Endothelial cell (in vitro differentiated cells): ENCODE measurements at regions not wholly inside any gene's neighbourhood (a gene's known extent, or its start where the extent isn't known, plus 50 kb on each side); places are given as distances from the start of the nearest gene placed in this dataset.
A peak's percentile ranks its signal among the peaks of the same experiment; 100 is the strongest.

Experiments
- DNase-seq: peaks from one replicate; pipeline ENCODE4 v3.0.0; 2021; ENCODE audit warnings: low spot score
- H3K27ac Mint-ChIP-seq: one replicate; pipeline ENCODE4 v1.8.0; 2021; ENCODE audit warnings: mixed read lengths, inconsistent platforms; ENCODE audit not compliant: unreplicated experiment
- H3K27me3 Mint-ChIP-seq: one replicate; pipeline ENCODE4 v1.8.0; 2021; ENCODE audit warnings: mild to moderate bottlenecking, moderate library complexity, mixed read lengths, inconsistent platforms; ENCODE audit not compliant: unreplicated experiment
- H3K36me3 Mint-ChIP-seq: one replicate; pipeline ENCODE4 v1.8.0; 2021; ENCODE audit warnings: mild to moderate bottlenecking, low read depth, mixed read lengths, inconsistent platforms; ENCODE audit not compliant: unreplicated experiment
- H3K4me1 Mint-ChIP-seq: one replicate; pipeline ENCODE4 v1.8.0; 2021; ENCODE audit warnings: mild to moderate bottlenecking, mixed read lengths, inconsistent platforms; ENCODE audit not compliant: unreplicated experiment
- H3K4me3 Mint-ChIP-seq: one replicate; pipeline ENCODE4 v1.8.0; 2021; ENCODE audit warnings: mild to moderate bottlenecking, mixed read lengths, inconsistent platforms; ENCODE audit not compliant: unreplicated experiment
- H3K9me3 Mint-ChIP-seq: one replicate; pipeline ENCODE4 v1.8.0; 2021; ENCODE audit warnings: mixed read lengths, inconsistent platforms; ENCODE audit not compliant: unreplicated experiment
- CTCF ChIP-seq: fragments of 200-600 bp; sonication (generic); IDR thresholded peaks from one replicate; pipeline ENCODE4 v1.5.0; 2021; ENCODE audit warnings: antibody characterized with exemption; ENCODE audit not compliant: unreplicated experiment

GRCh38 chr21:28336314-28336713 is 656.4 kb downstream of the LTN1 start:
- no peak overlapping the region for H3K27ac Mint-ChIP-seq
- DNase-seq, result no peak
- no peaks in the 10 kb centered on the region for H3K36me3 Mint-ChIP-seq
- H3K27me3 Mint-ChIP-seq, result no peaks in the 10 kb centered on the region
- peaks cover 24% of the 10 kb centered on the region for H3K4me1 Mint-ChIP-seq
- TF ChIP-seq CTCF, result peak; percentile 23
- no peaks in the 10 kb centered on the region for H3K9me3 Mint-ChIP-seq
- H3K4me3 Mint-ChIP-seq, result no peak overlapping the region

- Mint-ChIP-seq H3K4me3 (no peak overlapping the region), H3K4me1 (peaks cover 17% of the 10 kb centered on the region), H3K27ac (no peak overlapping the region), H3K27me3 (no peaks in the 10 kb centered on the region), H3K9me3 (no peaks in the 10 kb centered on the region), H3K36me3 (no peaks in the 10 kb centered on the region)
- DNase-seq, result no peak
- TF ChIP-seq CTCF, result no peak
These were observed 658.3 kb downstream of the LTN1 start for GRCh38 chr21:28334407-28334806.

GRCh38 chr21:28333578-28334075 is 659.0 kb downstream of the LTN1 start:
- no peak overlapping the region for H3K4me3 Mint-ChIP-seq
- peaks cover 9% of the 10 kb centered on the region for H3K4me1 Mint-ChIP-seq
- no peak overlapping the region for H3K27ac Mint-ChIP-seq
- H3K27me3 Mint-ChIP-seq, result no peaks in the 10 kb centered on the region
- DNase-seq, result no peak
- peaks cover 2% of the 10 kb centered on the region for H3K36me3 Mint-ChIP-seq
- TF ChIP-seq CTCF, result no peak
- no peaks in the 10 kb centered on the region for H3K9me3 Mint-ChIP-seq

DNA sequence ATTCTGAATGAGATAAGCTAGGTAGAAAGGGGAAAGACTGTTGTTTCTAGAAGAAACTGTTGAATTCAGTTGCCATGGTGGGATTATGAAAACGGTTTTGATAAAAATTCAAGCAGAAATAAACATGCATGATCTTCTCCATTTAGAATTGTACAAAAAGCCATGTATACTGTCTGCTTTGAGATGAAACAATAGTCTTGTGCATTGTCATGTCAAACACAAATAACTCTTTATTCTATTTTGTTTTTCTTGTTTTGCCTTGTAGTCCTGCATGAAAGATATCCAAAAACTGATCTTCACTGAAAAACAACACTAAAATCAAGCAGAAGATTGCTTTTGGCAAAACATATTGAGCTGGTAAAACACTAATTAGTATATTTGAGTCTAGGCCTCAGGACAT is 659.9 kb downstream of the LTN1 start:
- no peaks in the 10 kb centered on the region for H3K27me3 Mint-ChIP-seq
- no peak for DNase-seq
- no peak overlapping the region for H3K4me3 Mint-ChIP-seq
- TF ChIP-seq CTCF, result no peak
- peaks cover 5% of the 10 kb centered on the region for H3K4me1 Mint-ChIP-seq
- H3K27ac Mint-ChIP-seq, result no peak overlapping the region
- H3K9me3 Mint-ChIP-seq, result no peaks in the 10 kb centered on the region
- H3K36me3 Mint-ChIP-seq, result peaks cover 4% of the 10 kb centered on the region

- H3K27me3 Mint-ChIP-seq, result no peaks in the 10 kb centered on the region
- no peak for DNase-seq
- peaks cover 4% of the 10 kb centered on the region for H3K36me3 Mint-ChIP-seq
- H3K4me3 Mint-ChIP-seq, result no peak overlapping the region
- H3K9me3 Mint-ChIP-seq, result no peaks in the 10 kb centered on the region
- H3K27ac Mint-ChIP-seq, result no peak overlapping the region
- TF ChIP-seq CTCF, result no peak
- H3K4me1 Mint-ChIP-seq, result no peaks in the 10 kb centered on the region
These were observed 667.1 kb downstream of the LTN1 start for GRCh38 chr21:28325618-28326017.
